Epithelial cell of proximal tubule (primary cell): ENCODE measurements at regions not wholly inside any gene's neighbourhood (a gene's known extent, or its start where the extent isn't known, plus 50 kb on each side); places are given as distances from the start of the nearest gene placed in this dataset.

Experiments used
- DNase-seq: peaks from one replicate; pipeline ENCODE4 v3.0.0-alpha.2; 2011; ENCODE audit warnings: low read depth
- H3K4me3 ChIP-seq: 2 replicates; pipeline ENCODE4 v1.5.1; 2011; ENCODE audit warnings: low read depth, mild to moderate bottlenecking, low read length
- TF ChIP-seq, protein P1 (sequence below): conservative IDR thresholded peaks from 2 replicates; pipeline ENCODE4 v1.5.1; 2012; ENCODE audit warnings: low read depth, mild to moderate bottlenecking, low read length

DNA sequence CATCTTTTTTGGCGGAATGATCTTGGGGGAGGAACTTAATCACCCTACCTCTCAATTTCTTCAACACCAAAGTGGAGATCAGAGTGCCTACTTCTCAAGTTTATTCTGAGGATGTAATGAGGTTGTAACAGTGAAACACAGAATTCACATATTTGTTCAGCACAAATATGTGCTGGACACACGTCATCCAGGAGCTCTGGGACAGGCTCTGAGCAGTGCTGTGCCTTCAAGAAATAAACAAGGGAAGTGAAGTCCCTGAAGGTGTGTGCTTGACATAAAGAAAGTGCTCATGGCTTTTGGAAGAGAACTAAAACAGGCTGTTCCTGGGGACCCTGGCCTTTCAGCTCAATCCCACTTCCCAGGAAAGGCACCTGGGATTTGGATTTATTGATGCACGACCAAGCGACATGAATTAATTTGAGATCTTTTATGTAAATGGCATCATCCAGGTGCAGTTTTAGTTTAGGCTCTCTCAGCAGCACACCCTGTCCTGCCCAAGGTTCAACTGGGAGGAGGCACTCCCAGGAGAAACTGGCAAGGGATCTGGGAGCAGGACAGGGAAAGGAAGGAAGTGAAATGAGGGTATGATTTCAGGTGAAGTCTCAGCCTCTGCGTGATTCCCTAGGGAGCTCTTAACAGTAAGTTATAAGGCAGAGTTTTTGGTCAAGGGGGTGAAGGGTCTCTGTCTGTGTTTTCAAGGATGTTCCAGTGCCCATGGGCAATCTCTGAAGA, 211.0 kb downstream of the FOXA2 start:
- DNase-seq: no peak
- no peak overlapping the region for H3K4me3 ChIP-seq
- TF ChIP-seq, protein P1, sequence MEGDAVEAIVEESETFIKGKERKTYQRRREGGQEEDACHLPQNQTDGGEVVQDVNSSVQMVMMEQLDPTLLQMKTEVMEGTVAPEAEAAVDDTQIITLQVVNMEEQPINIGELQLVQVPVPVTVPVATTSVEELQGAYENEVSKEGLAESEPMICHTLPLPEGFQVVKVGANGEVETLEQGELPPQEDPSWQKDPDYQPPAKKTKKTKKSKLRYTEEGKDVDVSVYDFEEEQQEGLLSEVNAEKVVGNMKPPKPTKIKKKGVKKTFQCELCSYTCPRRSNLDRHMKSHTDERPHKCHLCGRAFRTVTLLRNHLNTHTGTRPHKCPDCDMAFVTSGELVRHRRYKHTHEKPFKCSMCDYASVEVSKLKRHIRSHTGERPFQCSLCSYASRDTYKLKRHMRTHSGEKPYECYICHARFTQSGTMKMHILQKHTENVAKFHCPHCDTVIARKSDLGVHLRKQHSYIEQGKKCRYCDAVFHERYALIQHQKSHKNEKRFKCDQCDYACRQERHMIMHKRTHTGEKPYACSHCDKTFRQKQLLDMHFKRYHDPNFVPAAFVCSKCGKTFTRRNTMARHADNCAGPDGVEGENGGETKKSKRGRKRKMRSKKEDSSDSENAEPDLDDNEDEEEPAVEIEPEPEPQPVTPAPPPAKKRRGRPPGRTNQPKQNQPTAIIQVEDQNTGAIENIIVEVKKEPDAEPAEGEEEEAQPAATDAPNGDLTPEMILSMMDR: no peak

DNA sequence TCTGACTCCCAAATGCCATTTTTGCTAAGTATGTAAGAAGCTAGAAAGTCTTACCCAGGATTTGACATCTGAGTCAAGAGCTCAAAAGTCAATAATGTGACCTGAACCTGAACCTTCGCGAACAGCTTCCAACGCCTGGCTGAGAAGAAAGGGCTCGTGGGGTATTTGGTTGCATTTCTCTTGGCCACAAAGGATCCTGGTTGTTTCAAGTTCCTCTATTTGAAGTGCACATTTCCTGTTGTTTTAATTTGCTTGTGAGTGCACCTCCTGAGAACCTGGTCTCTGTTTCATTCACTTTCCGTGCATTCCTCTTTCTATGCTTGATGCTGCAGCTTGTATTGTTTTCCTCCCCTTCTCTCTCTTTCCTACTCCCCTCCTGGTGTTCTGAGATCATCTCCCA, 212.5 kb downstream of the FOXA2 start:
- DNase-seq: no peak
- TF ChIP-seq, protein P1: no peak
- H3K4me3 ChIP-seq: no peak overlapping the region

DNA sequence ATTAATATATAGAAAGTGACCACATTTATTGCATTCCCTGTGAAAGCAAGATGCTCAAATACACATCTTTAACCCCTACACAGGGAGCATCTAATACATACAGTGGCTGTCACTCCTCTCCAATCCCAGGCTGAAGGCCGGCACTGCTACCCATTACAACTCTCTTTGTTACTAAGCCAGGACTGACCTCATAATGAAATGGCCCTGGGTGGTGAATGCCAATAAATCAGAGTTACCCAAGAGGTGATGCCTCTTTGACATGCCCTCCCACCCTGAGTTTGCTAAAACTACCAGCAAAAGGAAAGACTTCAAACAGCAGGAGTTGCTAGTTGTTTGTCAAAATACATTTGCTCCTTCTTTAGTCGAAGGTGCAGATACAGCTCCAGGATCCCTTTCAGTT, 214.2 kb downstream of the FOXA2 start:
- no peak for DNase-seq
- TF ChIP-seq, protein P1: no peak
- no peak overlapping the region for H3K4me3 ChIP-seq

DNA sequence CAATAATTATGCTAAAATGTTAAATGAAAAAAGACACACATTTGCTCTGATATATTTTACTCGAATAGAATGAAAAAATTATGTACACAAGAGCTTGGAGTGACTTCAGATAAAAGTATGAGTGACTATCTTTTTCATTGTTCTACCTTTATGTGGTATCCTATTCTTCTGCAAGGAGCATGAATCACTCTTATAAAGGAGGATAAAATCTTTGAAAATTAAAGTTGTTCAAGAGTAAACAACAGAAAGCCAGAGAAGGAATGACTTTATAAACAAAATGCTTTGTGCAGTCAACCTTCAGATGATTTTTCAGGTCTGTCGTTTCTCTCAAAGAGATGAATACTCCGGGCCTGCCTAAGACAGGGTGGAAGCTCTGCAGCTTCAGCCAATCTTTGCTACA, 215.3 kb downstream of the FOXA2 start:
- DNase-seq: no peak
- H3K4me3 ChIP-seq: no peak overlapping the region

DNA sequence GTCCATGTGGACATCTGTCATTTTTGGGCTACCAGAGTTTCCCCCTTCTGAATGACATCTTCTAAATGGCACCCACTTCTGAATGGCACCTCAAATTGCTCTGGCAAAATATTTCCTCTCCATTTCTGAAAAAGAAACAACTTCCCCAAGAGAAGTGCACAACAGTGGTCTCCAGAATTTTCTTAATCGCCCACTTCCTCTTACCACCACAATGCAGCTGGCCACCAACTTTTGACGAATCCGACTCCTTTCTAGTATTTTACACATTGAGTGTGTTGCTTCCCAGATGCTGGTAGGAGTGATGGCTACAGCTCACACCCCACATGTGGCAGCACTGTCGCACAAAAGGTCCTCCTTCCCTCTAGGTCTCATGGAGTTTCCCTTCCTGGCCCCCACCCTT, 216.1 kb downstream of the FOXA2 start:
- DNase-seq: no peak
- no peak overlapping the region for H3K4me3 ChIP-seq
- TF ChIP-seq, protein P1: no peak

More for the DNA sequence above, 215.3 kb downstream of the FOXA2 start:
- TF ChIP-seq, protein P1: no peak

DNA sequence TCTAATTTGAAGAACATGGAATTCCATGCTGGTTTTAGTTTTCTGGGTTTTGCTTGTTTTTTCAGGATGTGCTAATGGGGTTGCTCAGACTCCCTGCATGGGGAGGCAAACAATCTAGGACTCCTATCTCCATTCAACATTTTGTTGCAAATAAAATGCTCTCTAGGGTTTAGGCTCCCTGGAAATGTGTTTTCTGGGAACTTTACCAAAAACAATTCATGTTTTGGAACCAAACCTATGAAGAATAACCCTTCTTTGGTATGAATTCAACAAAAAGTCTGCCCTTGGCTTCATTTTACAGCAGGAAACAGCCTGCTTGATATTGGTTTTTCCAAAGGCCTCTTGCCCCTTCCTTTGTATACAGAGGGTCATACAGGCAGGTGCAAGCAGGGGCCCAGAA, 217.7 kb downstream of the FOXA2 start:
- TF ChIP-seq, protein P1: no peak
- H3K4me3 ChIP-seq: no peak overlapping the region
- DNase-seq: no peak

DNA sequence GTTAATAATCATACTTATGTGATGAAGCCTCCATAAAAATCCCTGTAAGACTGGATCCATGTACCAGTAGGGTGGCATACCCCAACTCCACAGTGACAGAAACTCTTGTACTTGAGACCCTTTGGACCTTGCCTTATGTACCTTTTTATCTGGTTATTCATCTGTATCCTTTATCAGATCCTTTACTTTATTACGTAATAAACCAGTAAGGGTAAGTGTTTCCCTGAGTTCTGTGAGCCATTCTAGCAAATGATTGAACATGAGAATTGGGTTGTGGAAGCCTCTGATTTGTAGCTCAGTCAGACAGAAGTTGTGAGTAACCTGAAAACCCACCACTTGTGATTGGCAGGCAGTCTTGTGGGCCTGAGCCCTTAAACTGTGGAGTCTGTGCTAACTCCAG, 229.7 kb downstream of the FOXA2 start:
- H3K4me3 ChIP-seq: no peak overlapping the region
- no peak for DNase-seq
- TF ChIP-seq, protein P1: no peak
